Coronary artery (tissue), 2 donors: ENCODE measurements at regions not wholly inside any gene's neighbourhood (a gene's known extent, or its start where the extent isn't known, plus 50 kb on each side); places are given as distances from the start of the nearest gene placed in this dataset.

ENCODE experiments used
- DNase-seq: peaks from one replicate; pipeline ENCODE4 v3.0.0-alpha.2; 2017; ENCODE audit warnings: low spot score
- H3K27ac ChIP-seq, 2 donors: fragments of 200-600 bp; sonication (generic); one replicate each; pipeline ENCODE4 v1.5.1; 2016 to 2019
- H3K4me3 ChIP-seq: fragments of 200-600 bp; sonication (generic); 2 replicates; pipeline ENCODE4 v1.5.1; 2016; ENCODE audit warnings: mild to moderate bottlenecking, moderate library complexity
- TF ChIP-seq, protein P1 (sequence below): fragments of 200-600 bp; sonication (generic); IDR thresholded peaks from one replicate; pipeline ENCODE4 v1.5.1; 2019; ENCODE audit warnings: antibody characterized with exemption

DNA sequence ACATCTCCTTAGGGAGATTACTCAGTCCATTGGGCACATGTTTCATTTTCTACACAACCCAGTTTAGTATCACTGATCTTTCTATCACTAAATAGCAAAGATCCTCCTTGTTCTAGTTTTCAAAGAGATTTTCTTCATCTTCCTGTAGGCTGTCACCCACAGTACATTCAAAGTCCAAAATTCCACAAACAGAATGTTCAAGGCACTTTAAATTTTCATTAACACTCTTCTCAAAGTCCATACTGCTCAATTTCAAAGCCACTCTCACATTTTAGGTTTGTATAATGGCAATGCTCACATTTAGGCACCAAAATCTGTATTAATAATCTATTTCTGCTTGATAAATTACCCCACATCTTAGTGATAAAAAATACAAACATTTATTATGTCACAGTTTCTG is 152.8 kb downstream of the FSIP2 start:
- Histone ChIP-seq H3K27ac (no peak overlapping the region), H3K4me3 (no peak overlapping the region)
- no peak for DNase-seq
- TF ChIP-seq, protein P1, sequence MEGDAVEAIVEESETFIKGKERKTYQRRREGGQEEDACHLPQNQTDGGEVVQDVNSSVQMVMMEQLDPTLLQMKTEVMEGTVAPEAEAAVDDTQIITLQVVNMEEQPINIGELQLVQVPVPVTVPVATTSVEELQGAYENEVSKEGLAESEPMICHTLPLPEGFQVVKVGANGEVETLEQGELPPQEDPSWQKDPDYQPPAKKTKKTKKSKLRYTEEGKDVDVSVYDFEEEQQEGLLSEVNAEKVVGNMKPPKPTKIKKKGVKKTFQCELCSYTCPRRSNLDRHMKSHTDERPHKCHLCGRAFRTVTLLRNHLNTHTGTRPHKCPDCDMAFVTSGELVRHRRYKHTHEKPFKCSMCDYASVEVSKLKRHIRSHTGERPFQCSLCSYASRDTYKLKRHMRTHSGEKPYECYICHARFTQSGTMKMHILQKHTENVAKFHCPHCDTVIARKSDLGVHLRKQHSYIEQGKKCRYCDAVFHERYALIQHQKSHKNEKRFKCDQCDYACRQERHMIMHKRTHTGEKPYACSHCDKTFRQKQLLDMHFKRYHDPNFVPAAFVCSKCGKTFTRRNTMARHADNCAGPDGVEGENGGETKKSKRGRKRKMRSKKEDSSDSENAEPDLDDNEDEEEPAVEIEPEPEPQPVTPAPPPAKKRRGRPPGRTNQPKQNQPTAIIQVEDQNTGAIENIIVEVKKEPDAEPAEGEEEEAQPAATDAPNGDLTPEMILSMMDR, result no peak

DNA sequence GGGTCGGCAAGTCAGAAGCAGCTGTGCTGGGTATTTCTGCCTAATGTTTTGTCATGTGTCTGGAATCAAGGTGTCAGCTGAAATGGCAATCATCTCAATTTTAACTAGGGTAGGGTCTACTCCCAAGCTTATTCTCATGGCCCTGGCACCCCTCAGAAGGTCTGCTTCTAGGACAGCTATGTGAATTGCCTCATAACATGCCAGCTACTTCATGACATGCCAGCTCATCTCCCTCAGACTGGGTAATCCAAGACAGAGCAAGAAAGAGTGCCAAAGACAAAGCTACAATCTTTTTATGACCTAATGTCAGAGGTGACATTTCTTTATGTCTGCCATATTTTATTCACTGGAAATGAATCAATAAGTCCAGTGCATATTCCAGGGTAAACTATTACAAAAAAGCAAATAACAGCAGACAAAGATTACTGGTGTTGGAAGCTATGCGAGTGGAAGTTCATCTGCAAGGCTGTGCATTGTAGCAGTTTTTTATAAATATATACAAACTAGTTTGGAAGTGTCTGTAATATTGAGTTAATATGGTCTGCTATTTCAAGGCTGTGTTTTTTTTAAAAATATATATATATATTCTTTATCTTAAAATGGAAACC is 153.3 kb downstream of the FSIP2 start:
- DNase-seq, result no peak
- no peak overlapping the region for H3K27ac ChIP-seq
- TF ChIP-seq, protein P1, result no peak
- H3K4me3 ChIP-seq, result no peak overlapping the region

DNA sequence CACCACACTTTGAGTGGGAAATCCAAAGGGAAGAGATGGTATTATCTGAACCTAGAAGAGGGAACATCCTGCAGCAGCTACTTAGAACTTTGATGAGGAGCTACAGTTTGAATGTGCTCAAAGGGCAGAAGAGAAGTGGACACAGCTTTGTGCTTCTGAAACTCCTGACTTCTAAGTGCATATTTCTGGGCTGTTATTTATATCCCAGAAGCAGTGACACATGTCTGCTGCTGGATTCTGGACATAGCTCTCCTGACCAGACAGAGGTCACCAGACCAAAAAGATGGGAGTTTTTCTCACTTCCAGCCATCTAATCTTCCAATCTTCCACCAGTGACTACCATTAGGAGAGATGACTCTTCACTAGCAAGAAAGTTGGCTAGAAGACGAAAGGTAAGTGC is 153.9 kb downstream of the FSIP2 start:
- DNase-seq, result no peak
- TF ChIP-seq, protein P1, result no peak
- Histone ChIP-seq H3K27ac (no peak overlapping the region), H3K4me3 (no peak overlapping the region)

DNA sequence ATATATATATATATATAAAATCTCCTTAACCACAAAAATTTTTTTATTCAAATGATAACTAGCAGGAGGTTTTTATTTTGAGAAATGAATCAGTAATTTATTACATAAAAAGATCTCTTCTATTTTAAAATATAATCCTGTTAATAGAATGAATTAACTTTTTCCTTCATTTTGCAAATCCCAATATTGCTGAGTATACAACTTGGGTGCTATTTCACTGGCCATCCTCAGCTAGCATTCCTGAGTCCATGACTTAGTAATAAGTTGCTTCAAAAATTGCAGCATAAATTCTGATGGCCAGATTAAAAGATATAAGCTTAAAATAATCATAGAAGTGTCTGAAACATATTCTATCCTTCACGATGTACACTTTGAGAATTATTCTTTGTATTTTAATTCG is 155.6 kb downstream of the FSIP2 start:
- Histone ChIP-seq H3K27ac (no peak overlapping the region), H3K4me3 (no peak overlapping the region)
- TF ChIP-seq, protein P1, result no peak
- DNase-seq, result no peak

DNA sequence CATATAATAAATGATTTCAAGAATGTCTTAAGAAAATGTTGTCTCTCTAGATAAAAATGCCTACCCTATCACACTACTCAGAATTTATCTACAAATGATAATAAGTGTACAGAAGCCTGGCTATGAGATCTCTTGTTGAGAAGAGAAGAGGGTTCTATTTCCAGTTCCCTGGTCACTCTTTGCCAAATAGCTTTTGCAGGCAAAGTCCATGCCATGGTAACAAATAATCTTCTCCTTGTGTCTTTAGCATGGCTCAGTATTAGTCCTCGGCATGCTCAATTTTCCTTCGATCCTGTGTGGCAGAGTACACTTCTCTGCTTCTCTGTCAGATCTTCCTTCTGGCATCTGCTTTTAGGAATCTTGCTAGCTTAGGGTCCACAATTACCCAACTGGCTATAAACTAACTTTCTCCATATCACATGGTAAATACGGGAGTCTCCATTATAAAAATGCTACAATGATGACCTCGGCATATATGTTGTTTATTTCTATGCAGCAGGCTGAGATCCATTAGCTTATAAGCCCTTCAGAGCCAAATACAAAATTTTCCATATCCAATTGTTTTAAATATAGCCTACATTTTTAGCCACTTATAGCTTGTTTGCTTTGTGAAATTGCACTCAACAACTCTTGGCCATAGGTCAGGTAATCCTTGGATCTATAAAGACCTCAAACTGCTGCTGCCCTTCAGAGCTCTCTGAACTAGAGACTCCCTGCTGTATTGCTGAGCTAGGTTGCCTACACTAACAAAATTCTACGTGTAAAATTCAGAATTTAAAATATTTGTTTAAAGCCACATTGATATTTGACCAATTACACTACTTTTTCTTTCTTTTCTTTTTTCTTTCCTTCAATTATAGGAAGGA is 157.5 kb downstream of the FSIP2 start:
- no peak overlapping the region for H3K27ac ChIP-seq
- TF ChIP-seq, protein P1, result no peak
- no peak for DNase-seq
- H3K4me3 ChIP-seq, result no peak overlapping the region

DNA sequence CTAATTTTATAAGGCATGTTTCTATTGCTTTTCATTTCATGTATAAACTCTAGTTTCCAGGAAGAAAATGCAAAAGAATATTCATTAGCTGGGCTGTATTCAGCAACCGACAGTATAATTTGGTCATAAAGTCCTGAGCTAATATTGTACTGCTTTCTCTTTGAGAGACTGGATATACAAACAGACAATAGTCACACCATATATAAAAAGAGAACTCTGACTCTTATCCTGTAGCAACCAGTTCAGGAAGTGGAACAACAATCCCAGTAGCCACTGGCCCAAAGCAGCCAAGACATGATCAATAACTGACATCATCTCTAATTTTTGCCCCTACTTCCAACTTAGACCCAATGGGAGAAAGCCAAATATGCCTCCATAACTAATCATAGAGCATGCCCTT is 160.8 kb downstream of the FSIP2 start:
- DNase-seq, result no peak
- no peak overlapping the region for H3K27ac ChIP-seq
- TF ChIP-seq, protein P1, result no peak
- H3K4me3 ChIP-seq, result no peak overlapping the region

DNA sequence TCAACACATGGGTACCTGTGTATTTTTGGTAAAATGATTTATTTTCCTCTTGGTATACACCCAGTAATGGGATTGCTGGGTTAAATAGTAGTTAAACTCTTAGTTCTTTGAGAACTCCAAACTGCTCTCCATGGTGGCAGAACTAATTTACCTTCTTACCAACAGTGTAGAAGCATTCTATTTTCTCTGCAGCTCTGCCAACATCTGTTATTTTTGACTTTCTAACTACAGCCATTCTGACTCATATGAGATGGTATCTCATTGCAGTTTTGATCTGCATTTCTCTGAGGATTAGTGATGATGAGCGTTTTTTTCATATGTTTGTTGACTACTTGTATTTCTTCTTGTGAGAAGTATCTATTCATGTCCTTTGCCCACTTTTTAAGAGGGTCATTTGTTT is 180.6 kb downstream of the FSIP2 start:
- DNase-seq, result no peak
- Histone ChIP-seq H3K4me3 (no peak overlapping the region), H3K27ac (no peak overlapping the region)
- TF ChIP-seq, protein P1, result no peak
